ENCODE measurements at regions not wholly inside any gene's neighbourhood (a gene's known extent, or its start where the extent isn't known, plus 50 kb on each side); places are given as distances from the start of the nearest gene placed in this dataset.

GRCh38 chr6:159342146-159342545, 172.9 kb downstream of the FNDC1 start:
- TF ChIP-seq CTCF (IDR thresholded peaks at IDR 0.05; ENCODE audit: insufficient read depth, low read length, poor library complexity, severe bottlenecking), result no peak
- TF ChIP-seq EZH2phosphoT487 (conservative IDR thresholded peaks at IDR 0.05; ENCODE audit: low read length), result no peak

Data from SU-DHL-6 (cell line).